H1 (cell line): ENCODE measurements at regions not wholly inside any gene's neighbourhood (a gene's known extent, or its start where the extent isn't known, plus 50 kb on each side); places are given as distances from the start of the nearest gene placed in this dataset.
A peak's percentile ranks its signal among the peaks of the same experiment; 100 is the strongest.

ENCODE experiments used
- CTCF ChIA-PET: fragments of 300-600 bp; sonication (Branson Sonifier 250); formaldehyde crosslinking; loops from one replicate; lab custom pipeline; 2021; ENCODE audit not compliant: partially characterized antibody; lab: Charles Lee
- POLR2A ChIA-PET: fragments of 300-600 bp; sonication (Branson Sonifier 250); formaldehyde crosslinking; loops from one replicate; lab custom pipeline; 2021; ENCODE audit warnings: inconsistent platforms; ENCODE audit not compliant: partially characterized antibody; lab: Charles Lee
- DNase-seq, 2 experiments: peaks; one replicate each; pipeline versions ENCODE4 v3.0.0 to v3.0.0-alpha.2; 2010 to 2022; ENCODE audit warnings: low spot score in 2 of 2, low read depth in 1 of 2, mixed read lengths in 1 of 2
- FAIRE-seq: peaks from 2 replicates; lab custom pipeline; 2011; peaks lifted over from hg19 to GRCh38; lab: Jason Lieb, UNC
- H2AFZ ChIP-seq: 2 replicates; pipeline ENCODE4 v1.8.1; 2012; ENCODE audit warnings: low read length, inconsistent platforms
- H2AK5ac ChIP-seq: 2 replicates; pipeline ENCODE4 v1.6.1; 2013; ENCODE audit warnings: low read depth, low read length
- H2BK120ac ChIP-seq: replicated peaks from 2 replicates; pipeline ENCODE3; 2013; ENCODE audit warnings: low read depth, low read length, inconsistent platforms
- H2BK12ac ChIP-seq: 2 replicates; pipeline ENCODE4 v1.6.1; 2013; ENCODE audit warnings: low read depth, low read length
- H2BK15ac ChIP-seq: 2 replicates; pipeline ENCODE4 v1.6.1; 2013; ENCODE audit warnings: low read length
- H2BK20ac ChIP-seq: 2 replicates; pipeline ENCODE4 v1.6.1; 2013; ENCODE audit warnings: low read length
- H2BK5ac ChIP-seq: 2 replicates; pipeline ENCODE4 v1.6.1; 2013; ENCODE audit warnings: low read depth, low read length
- H3K14ac ChIP-seq: 2 replicates; pipeline ENCODE4 v1.6.1; 2013; ENCODE audit warnings: inconsistent platforms; ENCODE audit not compliant: insufficient read length
- H3K18ac ChIP-seq: 2 replicates; pipeline ENCODE4 v1.6.1; 2013; ENCODE audit warnings: low read length; ENCODE audit errors: extremely low read depth
- H3K23ac ChIP-seq: 2 replicates; pipeline ENCODE4 v1.6.1; 2013; ENCODE audit warnings: inconsistent platforms; ENCODE audit not compliant: insufficient read length
- H3K23me2 ChIP-seq: 2 replicates; pipeline ENCODE4 v1.6.1; 2013; ENCODE audit warnings: low read depth, low read length
- H3K27ac ChIP-seq: 2 replicates; pipeline ENCODE4 v1.6.1; 2011; ENCODE audit warnings: low read depth, low read length, inconsistent platforms
- H3K27me3 ChIP-seq, 4 experiments: replicated peaks in 1 of 4; 1 replicate in 1 of 4; 2 replicates in 3 of 4; pipeline versions ENCODE4 v1.6.1 to v1.8.1; 2011 to 2013; ENCODE audit warnings: low read length in 3 of 4, mild to moderate bottlenecking in 3 of 4, inconsistent platforms in 2 of 4, mixed read lengths in 2 of 4, moderate library complexity in 1 of 4; ENCODE audit not compliant: control insufficient read depth in 3 of 4, insufficient read depth in 3 of 4; ENCODE audit errors: extremely low read depth in 1 of 4
- H3K36me3 ChIP-seq, 4 experiments: 2 replicates each; pipeline versions ENCODE4 v1.6.1 to v1.8.1; 2011 to 2013; ENCODE audit warnings: mild to moderate bottlenecking in 4 of 4, low read length in 3 of 4, moderate library complexity in 2 of 4, control low read depth in 1 of 4, inconsistent platforms in 1 of 4; ENCODE audit not compliant: insufficient read depth in 4 of 4, control insufficient read depth in 2 of 4
- H3K4ac ChIP-seq: replicated peaks from 2 replicates; pipeline ENCODE3; 2013; ENCODE audit warnings: low read length, low read depth, mixed read lengths, inconsistent platforms; ENCODE audit not compliant: insufficient read length
- H3K4me1 ChIP-seq, 4 experiments: replicated peaks in 1 of 4; 1 replicate in 1 of 4; 2 replicates in 3 of 4; pipeline versions ENCODE4 v1.6.1 to v1.8.1; 2011 to 2013; ENCODE audit warnings: low read length in 3 of 4, inconsistent platforms in 2 of 4, mixed read lengths in 1 of 4; ENCODE audit not compliant: insufficient read depth in 4 of 4, control insufficient read depth in 3 of 4
- H3K4me2 ChIP-seq, 2 experiments: 2 replicates each; pipeline versions ENCODE4 v1.6.1 to v1.8.1; 2011 to 2013; ENCODE audit warnings: low read depth in 2 of 2, low read length in 2 of 2, control low read depth in 1 of 2, inconsistent platforms in 1 of 2, mild to moderate bottlenecking in 1 of 2; ENCODE audit not compliant: insufficient read depth in 1 of 2
- H3K4me3 ChIP-seq, 4 experiments: fragments of 200-600, 300-600 bp in 1 of 4; sonication (generic), shearing (Covaris generic), sonication (Bioruptor Twin) in 1 of 4; 2 replicates each; pipeline versions ENCODE4 v1.5.1 to v1.8.1; 2011 to 2016; ENCODE audit warnings: low read length in 4 of 4, low read depth in 3 of 4, control low read depth in 2 of 4, inconsistent platforms in 2 of 4, mild to moderate bottlenecking in 2 of 4, mixed read lengths in 1 of 4, moderate library complexity in 1 of 4; ENCODE audit not compliant: insufficient read depth in 2 of 4; ENCODE audit errors: extremely low read depth in 1 of 4
- H3K56ac ChIP-seq: replicated peaks from 2 replicates; pipeline ENCODE3; 2013; ENCODE audit warnings: low read depth, mild to moderate bottlenecking, mixed read lengths, low read length, inconsistent platforms; ENCODE audit not compliant: insufficient read length
- H3K79me1 ChIP-seq: 2 replicates; pipeline ENCODE4 v1.6.1; 2013; ENCODE audit warnings: low read depth, low read length, control low read depth
- H3K79me2 ChIP-seq, 2 experiments: 2 replicates each; pipeline versions ENCODE4 v1.6.1 to v1.8.1; 2012 to 2013; ENCODE audit warnings: low read length in 2 of 2, mild to moderate bottlenecking in 2 of 2, inconsistent platforms in 1 of 2; ENCODE audit not compliant: insufficient read depth in 2 of 2, control insufficient read depth in 1 of 2
- H3K9ac ChIP-seq, 4 experiments: replicated peaks in 1 of 4; 1 replicate in 1 of 4; 2 replicates in 3 of 4; pipeline versions ENCODE4 v1.6.1 to v1.8.1; 2011 to 2013; ENCODE audit warnings: low read depth in 3 of 4, low read length in 3 of 4, control low read depth in 2 of 4, mild to moderate bottlenecking in 2 of 4, moderate library complexity in 2 of 4, inconsistent platforms in 1 of 4; ENCODE audit errors: extremely low read depth in 1 of 4
- H3K9me3 ChIP-seq, 2 experiments: 2 replicates each; pipeline versions ENCODE4 v1.6.1 to v1.8.1; 2012 to 2013; ENCODE audit warnings: mild to moderate bottlenecking in 2 of 2, moderate library complexity in 2 of 2, control low read depth in 1 of 2, inconsistent platforms in 1 of 2, low read depth in 1 of 2, low read length in 1 of 2, mixed read lengths in 1 of 2; ENCODE audit not compliant: insufficient read depth in 2 of 2
- H4K20me1 ChIP-seq, 2 experiments: replicated peaks in 1 of 2; 2 replicates each; pipeline versions ENCODE3 to v1.8.1; 2011 to 2013; ENCODE audit warnings: inconsistent platforms in 2 of 2, low read length in 2 of 2, mild to moderate bottlenecking in 1 of 2; ENCODE audit not compliant: insufficient read depth in 2 of 2, control insufficient read depth in 1 of 2
- H4K5ac ChIP-seq: 2 replicates; pipeline ENCODE4 v1.6.1; 2013; ENCODE audit warnings: low read length, low read depth, mixed read lengths, inconsistent platforms; ENCODE audit not compliant: insufficient read length
- H4K8ac ChIP-seq: 2 replicates; pipeline ENCODE4 v1.8.0; 2013; ENCODE audit warnings: mild to moderate bottlenecking, moderate library complexity, low read length, inconsistent platforms; ENCODE audit not compliant: insufficient read depth; ENCODE audit errors: extremely low read depth
- H4K91ac ChIP-seq: replicated peaks from 2 replicates; pipeline ENCODE3; 2013; ENCODE audit warnings: low read length, mixed read lengths, inconsistent platforms; ENCODE audit not compliant: insufficient read length
- MAFK ChIP-seq: IDR thresholded peaks from 2 replicates; pipeline ENCODE4 v1.6.1; 2012; ENCODE audit warnings: low read depth, mild to moderate bottlenecking, improper control_type of control experiment, low read length
- RAD21 ChIP-seq, 2 experiments: IDR thresholded peaks in 1 of 2; conservative IDR thresholded peaks in 1 of 2; 2 replicates each; pipeline ENCODE4 v1.6.1; 2011; ENCODE audit warnings: low read depth in 2 of 2, low read length in 2 of 2, improper control_type of control experiment in 1 of 2, inconsistent platforms in 1 of 2, mild to moderate bottlenecking in 1 of 2, moderate library complexity in 1 of 2
- WGBS, 2 experiments: shearing (Covaris generic) in 1 of 2; methylation state at CpG; one replicate each; pipeline versions ENCODE4 v1.1.6 to v1.1.7; 2013 to 2015; ENCODE audit warnings: low lambda C conversion rate in 2 of 2, mixed read lengths in 2 of 2, inconsistent platforms in 1 of 2, low coverage in 1 of 2, missing lambda C conversion rate in 1 of 2; ENCODE audit not compliant: insufficient replicate concordance in 2 of 2, insufficient coverage in 1 of 2, insufficient read length in 1 of 2; ENCODE audit errors: extremely low coverage in 1 of 2, missing lambda C conversion rate in 1 of 2; 5-methylcytosine and 5-hydroxymethylcytosine counted together

GRCh38 chr11:128133501-128133900, 453.9 kb downstream of the ETS1 start:
- Histone ChIP-seq H2BK5ac (no peak overlapping the region), H4K91ac (peak overlapping the region; percentile 47), H4K5ac (no peak overlapping the region), H2BK15ac (no peak overlapping the region), H2BK20ac (no peak overlapping the region), H3K4me3 (no peak overlapping the region), H4K8ac (no peak overlapping the region), H3K4me1 (0 out of 7 replicates have a peak, but pooled peaks cover 0 to 3% (median 1%) of the 10 kb centered on the region in 4 experiments), H3K14ac (no peak overlapping the region), H2BK12ac (no peak overlapping the region), H3K4me2 (no peak overlapping the region), H2BK120ac (no peak overlapping the region), H3K79me1 (no peaks in the 10 kb centered on the region), H3K23ac (no peak overlapping the region), H3K9ac (no peak overlapping the region), H3K9me3 (peaks cover 0 to 3% of the 10 kb centered on the region in 2 experiments; a peak in 1 of 4 replicates), H2AK5ac (no peak overlapping the region), H3K79me2 (no peaks in the 10 kb centered on the region), H3K27ac (no peak overlapping the region), H3K4ac (no peak overlapping the region), H2AFZ (no peak overlapping the region), H3K23me2 (0 out of 2 replicates have a peak, but pooled peaks cover 1% of the 10 kb centered on the region), H3K18ac (no peak overlapping the region), H4K20me1 (no peaks in the 10 kb centered on the region), H3K36me3 (no peaks in the 10 kb centered on the region), H3K27me3 (no peaks in the 10 kb centered on the region), H3K56ac (no peak overlapping the region)
- ChIA-PET POLR2A (no interaction called here), CTCF (interaction anchor here (0.7 to 2.4 kb wide), 7 partner anchors 19 to 313 kb away, joined by 3 to 9 read pairs (median 3); no protein-coding TSS in a partner anchor)
- TF ChIP-seq RAD21 (IDR thresholded peaks at IDR 0.05 in 1 of 2, conservative IDR thresholded peaks at IDR 0.05 in 1 of 2; ENCODE audit: low read depth in 2 of 2, low read length in 2 of 2) (peak; percentile 21 to 22; a peak in 1 of 4 replicates), MAFK (no peak)
- DNase-seq (no peak), FAIRE-seq (no peak)
- WGBS, 2 experiments = 87% methylated on average over 3 of the region's 3 CpGs; no CpG with 5 or more reads in 1 of the 2 experiments
